ENCODE measurements at regions not wholly inside any gene's neighbourhood (a gene's known extent, or its start where the extent isn't known, plus 50 kb on each side); places are given as distances from the start of the nearest gene placed in this dataset.

DNA sequence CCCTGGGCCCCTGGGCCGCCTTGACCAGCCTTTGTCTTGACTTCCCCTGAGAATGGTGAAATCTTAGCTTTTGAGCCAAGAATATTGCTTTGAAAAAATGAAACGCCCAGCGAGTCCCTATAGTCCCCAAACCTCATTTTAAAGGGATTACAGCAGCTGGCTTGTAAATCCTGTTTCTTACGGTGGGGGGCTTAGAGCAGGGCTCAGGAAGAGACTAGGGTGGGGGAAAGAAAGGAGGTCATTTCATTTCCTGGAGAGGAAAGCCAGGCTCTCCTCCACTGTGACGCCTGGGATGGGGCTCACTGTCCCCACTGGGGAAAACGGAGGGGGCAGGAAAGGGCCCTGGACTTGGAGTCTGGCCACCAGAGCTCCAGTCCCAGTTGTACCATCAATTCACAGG lies 72.2 kb upstream of the ALX4 start (continued):
- no peak for TF ChIP-seq E2F5 (CRISPR knock-in tag; IDR thresholded peaks at IDR 0.05)

DNA sequence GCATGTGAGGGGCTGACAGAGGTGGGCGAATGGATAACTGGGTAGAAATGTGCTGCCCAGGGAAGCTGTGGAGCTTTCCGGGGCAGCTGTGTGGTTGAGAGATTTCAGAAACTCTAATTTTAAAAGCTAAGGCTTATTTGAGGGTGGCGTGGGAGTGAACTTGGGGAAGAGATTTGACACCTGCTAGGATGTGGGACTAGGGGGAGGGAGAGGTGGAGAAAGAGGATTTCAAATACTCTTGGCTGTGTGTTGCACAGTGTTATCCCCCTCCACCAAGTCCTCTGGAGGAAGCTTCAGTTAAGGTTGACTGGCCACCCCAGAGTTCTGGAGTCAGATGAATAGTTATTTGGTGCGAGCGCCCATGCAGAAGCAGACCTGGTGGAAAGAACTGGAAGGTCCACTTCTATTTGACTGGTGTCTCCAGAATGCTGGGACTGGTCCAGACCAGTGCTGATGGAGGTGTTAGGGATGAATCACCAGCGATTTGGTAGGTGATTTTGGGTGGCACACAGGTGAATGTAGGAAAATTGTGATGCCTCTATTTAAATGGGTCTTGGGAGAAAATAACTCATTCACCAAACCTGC lies 72.8 kb upstream of the ALX4 start:
- Mint-ChIP-seq H3K27me3 (ENCODE audit: low read depth) (peaks cover 8% of the 10 kb centered on the region), H3K27ac (no peak overlapping the region), H3K9me3 (0 out of 2 replicates have a peak, but pooled peaks cover 3% of the 10 kb centered on the region), H3K4me3 (no peak overlapping the region), H3K4me1 (no peaks in the 10 kb centered on the region), H3K36me3 (no peaks in the 10 kb centered on the region)
- CTCF ChIA-PET: interaction anchor here (0.5 kb wide), 1 partner anchor 229 kb away, joined by 3 read pairs; no protein-coding TSS in a partner anchor
- no peak for TF ChIP-seq ARID4B (CRISPR knock-in tag; IDR thresholded peaks at IDR 0.05; ENCODE audit: borderline replicate concordance)
- no peak for TF ChIP-seq NR2C2 (CRISPR knock-in tag; IDR thresholded peaks at IDR 0.05)
- TF ChIP-seq ESRRA (CRISPR knock-in tag; IDR thresholded peaks at IDR 0.05; ENCODE audit: borderline replicate concordance): no peak
- no peak for TF ChIP-seq SOX15 (CRISPR knock-in tag; IDR thresholded peaks at IDR 0.05)
- POLR2A ChIA-PET: no interaction called here
- no peak for DNase-seq (ENCODE audit: low spot score)
- no peak for ATAC-seq

- Mint-ChIP-seq H3K4me1 (peaks cover 2% of the 10 kb centered on the region; the same call in 1 of the 2 replicates), H3K9me3 (0 out of 2 replicates have a peak, but pooled peaks cover 3% of the 10 kb centered on the region), H3K27ac (no peak overlapping the region), H3K4me3 (no peak overlapping the region), H3K36me3 (no peaks in the 10 kb centered on the region), H3K27me3 (ENCODE audit: low read depth) (peaks cover 6% of the 10 kb centered on the region)
- CTCF ChIA-PET: no interaction called here
- ATAC-seq: no peak
- DNase-seq (ENCODE audit: low spot score): no peak
- TF ChIP-seq ZNF532 (CRISPR knock-in tag; IDR thresholded peaks at IDR 0.05; ENCODE audit: borderline replicate concordance): no peak
- TF ChIP-seq TP53 (CRISPR knock-in tag; IDR thresholded peaks at IDR 0.05): no peak
- no peak for TF ChIP-seq SP1 (CRISPR knock-in tag; conservative IDR thresholded peaks at IDR 0.05)
- TF ChIP-seq, protein P1, sequence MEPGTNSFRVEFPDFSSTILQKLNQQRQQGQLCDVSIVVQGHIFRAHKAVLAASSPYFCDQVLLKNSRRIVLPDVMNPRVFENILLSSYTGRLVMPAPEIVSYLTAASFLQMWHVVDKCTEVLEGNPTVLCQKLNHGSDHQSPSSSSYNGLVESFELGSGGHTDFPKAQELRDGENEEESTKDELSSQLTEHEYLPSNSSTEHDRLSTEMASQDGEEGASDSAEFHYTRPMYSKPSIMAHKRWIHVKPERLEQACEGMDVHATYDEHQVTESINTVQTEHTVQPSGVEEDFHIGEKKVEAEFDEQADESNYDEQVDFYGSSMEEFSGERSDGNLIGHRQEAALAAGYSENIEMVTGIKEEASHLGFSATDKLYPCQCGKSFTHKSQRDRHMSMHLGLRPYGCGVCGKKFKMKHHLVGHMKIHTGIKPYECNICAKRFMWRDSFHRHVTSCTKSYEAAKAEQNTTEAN (CRISPR knock-in tag; IDR thresholded peaks at IDR 0.05): no peak
- POLR2A ChIA-PET: no interaction called here
Measured at GRCh38 chr11:44383246-44383645, 73.3 kb upstream of the ALX4 start.
